WTC11 (cell line): ENCODE measurements at regions not wholly inside any gene's neighbourhood (a gene's known extent, or its start where the extent isn't known, plus 50 kb on each side); places are given as distances from the start of the nearest gene placed in this dataset.

ENCODE experiments used
- ATAC-seq: fragments of 200-7000 bp; cut with Tn5 transposase; 2 replicates; pipeline ENCODE4 v1.10.0; 2021; ENCODE audit warnings: mild to moderate bottlenecking, moderate library complexity
- CTCF ChIA-PET: fragments of 300-600 bp; sonication (Branson Sonifier 250); formaldehyde crosslinking; loops from one replicate; lab custom pipeline; 2021; ENCODE audit warnings: antibody characterized with exemption; lab: Charles Lee
- POLR2A ChIA-PET: fragments of 350-600 bp; sonication (Branson Sonifier 250); formaldehyde crosslinking; loops from one replicate; lab custom pipeline; 2021; ENCODE audit warnings: antibody characterized with exemption; lab: Charles Lee
- DNase-seq: peaks from one replicate; pipeline ENCODE4 v3.0.0; 2021; ENCODE audit warnings: low spot score
- H3K27ac Mint-ChIP-seq: 2 replicates; pipeline ENCODE4 v1.8.0; 2021; ENCODE audit warnings: mixed read lengths
- H3K27me3 Mint-ChIP-seq: 2 replicates; pipeline ENCODE4 v1.8.0; 2021; ENCODE audit warnings: low read depth, mild to moderate bottlenecking, moderate library complexity, mixed read lengths
- H3K36me3 Mint-ChIP-seq: 2 replicates; pipeline ENCODE4 v1.8.0; 2021; ENCODE audit warnings: mixed read lengths
- H3K4me1 Mint-ChIP-seq: 2 replicates; pipeline ENCODE4 v1.8.0; 2022; ENCODE audit warnings: mixed read lengths
- H3K4me3 Mint-ChIP-seq: 2 replicates; pipeline ENCODE4 v1.8.0; 2021; ENCODE audit warnings: mild to moderate bottlenecking, moderate library complexity, mixed read lengths
- H3K9me3 Mint-ChIP-seq: 2 replicates; pipeline ENCODE4 v1.8.0; 2021; ENCODE audit warnings: mixed read lengths
- FOXK1 ChIP-seq: sonication (generic); formaldehyde crosslinking; IDR thresholded peaks from 2 replicates; pipeline ENCODE4 v1.8.0; 2022; ENCODE audit warnings: mild to moderate bottlenecking, moderate library complexity, missing genetic modification reagents
- FOXP1 ChIP-seq: sonication (generic); formaldehyde crosslinking; IDR thresholded peaks from 2 replicates; pipeline ENCODE4 v1.8.0; 2022; ENCODE audit warnings: missing genetic modification reagents, mild to moderate bottlenecking, moderate library complexity, borderline replicate concordance
- GTF2I ChIP-seq: fragments of 250-450 bp; sonication (Bioruptor Pico); conservative IDR thresholded peaks from 2 replicates; pipeline ENCODE4 v1.4.0; 2021; ENCODE audit warnings: mild to moderate bottlenecking
- HMGA2 ChIP-seq: fragments of 250-450 bp; sonication (Bioruptor Pico); IDR thresholded peaks from 2 replicates; pipeline ENCODE4 v1.4.0; 2021; ENCODE audit warnings: mild to moderate bottlenecking, moderate library complexity
- NR1H2 ChIP-seq: sonication (generic); formaldehyde crosslinking; IDR thresholded peaks from 2 replicates; pipeline ENCODE4 v1.9.0; 2021; ENCODE audit warnings: mild to moderate bottlenecking, moderate library complexity, missing genetic modification reagents
- NR3C1 ChIP-seq: sonication (generic); formaldehyde crosslinking; conservative IDR thresholded peaks from 2 replicates; pipeline ENCODE4 v1.8.1; 2023; ENCODE audit warnings: low read depth, mild to moderate bottlenecking, missing genetic modification reagents
- SMAD4 ChIP-seq: sonication (generic); formaldehyde crosslinking; IDR thresholded peaks from 2 replicates; pipeline ENCODE4 v1.8.0; 2022; ENCODE audit warnings: mild to moderate bottlenecking, missing genetic modification reagents
- TF ChIP-seq, protein P1 (sequence below): sonication (generic); formaldehyde crosslinking; IDR thresholded peaks from 2 replicates; pipeline ENCODE4 v1.8.0; 2022; ENCODE audit warnings: mild to moderate bottlenecking, missing genetic modification reagents
- TF ChIP-seq, protein P2 (sequence below): sonication (generic); formaldehyde crosslinking; IDR thresholded peaks from 2 replicates; pipeline ENCODE4 v1.8.1; 2022; ENCODE audit warnings: mild to moderate bottlenecking, moderate library complexity, missing genetic modification reagents
- TF ChIP-seq, protein P3 (sequence below): sonication (generic); formaldehyde crosslinking; IDR thresholded peaks from 2 replicates; pipeline ENCODE4 v1.8.0; 2022; ENCODE audit warnings: mild to moderate bottlenecking, missing genetic modification reagents
- TF ChIP-seq, protein P4 (sequence below): sonication (generic); formaldehyde crosslinking; IDR thresholded peaks from 2 replicates; pipeline ENCODE4 v1.8.0; 2022; ENCODE audit warnings: missing genetic modification reagents
- TF ChIP-seq, protein P5 (sequence below): sonication (generic); formaldehyde crosslinking; IDR thresholded peaks from 2 replicates; pipeline ENCODE4 v1.8.0; 2022; ENCODE audit warnings: mild to moderate bottlenecking, missing genetic modification reagents
- TF ChIP-seq, protein P6 (sequence below): sonication (generic); formaldehyde crosslinking; IDR thresholded peaks from 2 replicates; pipeline ENCODE4 v1.8.1; 2022; ENCODE audit warnings: low read depth, mild to moderate bottlenecking, moderate library complexity, missing genetic modification reagents, borderline replicate concordance
- TF ChIP-seq, protein P7 (sequence below): sonication (generic); formaldehyde crosslinking; IDR thresholded peaks from 2 replicates; pipeline ENCODE4 v1.8.1; 2023; ENCODE audit warnings: mild to moderate bottlenecking, missing genetic modification reagents
- TF ChIP-seq, protein P8 (sequence below): fragments of 250-450 bp; sonication (Bioruptor Pico); IDR thresholded peaks from 2 replicates; pipeline ENCODE4 v1.9.0; 2021; ENCODE audit warnings: mild to moderate bottlenecking

DNA sequence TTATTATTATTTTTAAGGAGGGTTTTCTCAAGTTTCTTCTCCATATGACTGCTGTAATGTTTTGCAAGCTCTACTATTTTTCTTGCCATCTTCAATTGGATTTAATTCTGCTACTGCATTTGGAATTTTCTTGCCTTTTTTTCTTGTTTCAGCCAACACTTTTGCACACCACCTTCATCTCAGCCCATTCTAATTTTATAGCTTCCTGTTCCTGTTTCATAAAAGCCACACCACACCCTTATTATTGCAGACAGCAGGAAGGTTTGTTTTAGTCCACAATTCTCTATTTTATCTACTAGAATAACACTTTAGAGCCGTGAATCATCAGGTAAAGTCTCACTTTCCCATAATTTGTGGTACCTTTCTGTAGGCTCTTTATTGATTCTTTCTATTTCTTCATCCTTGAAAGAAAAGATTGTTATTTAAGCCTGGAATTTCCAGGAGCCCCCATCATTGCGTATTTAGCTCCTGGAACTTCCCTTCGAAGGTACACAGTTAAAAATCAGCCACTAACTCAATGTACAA, 209.3 kb upstream of the TBX20 start:
- Mint-ChIP-seq H3K4me1 (peaks cover 8% of the 10 kb centered on the region), H3K36me3 (0 out of 2 replicates have a peak, but pooled peaks cover 6% of the 10 kb centered on the region), H3K27ac (no peak overlapping the region), H3K27me3 (peaks cover 14% of the 10 kb centered on the region)
- no peak for ATAC-seq
- CTCF ChIA-PET = no interaction called here
- TF ChIP-seq FOXP1 (CRISPR knock-in tag) = no peak
- TF ChIP-seq, all 79 proteins: peak for 0
- peaks cover 12% of the 10 kb centered on the region for H3K9me3 Mint-ChIP-seq
- H3K4me3 Mint-ChIP-seq = no peak overlapping the region
- POLR2A ChIA-PET = no interaction called here
- DNase-seq = no peak

DNA sequence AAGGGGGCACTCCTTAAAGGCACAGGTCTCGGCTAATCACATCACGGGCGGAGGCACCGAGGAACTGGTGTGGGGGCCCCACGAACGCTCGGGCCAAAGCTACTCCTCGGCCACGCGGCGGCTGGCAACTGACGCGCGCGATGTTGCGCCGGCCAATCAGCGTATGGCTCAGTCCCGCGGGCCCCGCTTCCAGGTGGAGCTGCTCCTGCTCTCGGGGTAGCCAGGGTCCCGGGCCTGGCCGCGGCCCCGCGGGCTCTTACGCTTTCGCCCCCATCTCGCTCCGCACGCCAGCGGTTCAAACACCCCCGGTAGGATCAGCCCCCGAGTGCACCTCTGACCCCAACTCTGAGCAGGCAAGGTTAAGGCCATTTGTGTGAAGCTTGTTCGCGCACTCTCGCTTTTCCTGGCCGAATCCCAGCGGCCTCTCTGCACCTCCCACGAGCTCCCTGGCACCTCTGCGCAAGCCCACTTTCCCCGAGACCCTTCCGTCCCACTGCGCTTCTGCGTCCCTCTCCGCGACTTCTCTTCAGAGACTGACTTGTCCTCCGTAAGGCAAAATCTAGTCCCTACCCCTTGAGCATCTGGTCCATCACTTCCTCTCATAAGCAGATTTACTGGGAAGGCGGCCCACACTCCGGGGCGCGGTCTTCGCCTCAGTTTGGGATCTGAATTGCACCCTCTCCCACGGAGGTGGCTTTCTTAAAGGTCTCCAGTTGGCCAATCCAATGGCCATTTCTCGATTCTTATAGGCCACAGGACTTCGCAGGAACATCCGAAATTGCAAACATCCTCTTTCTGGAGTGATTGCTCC, 200.9 kb upstream of the TBX20 start:
- H3K4me1 Mint-ChIP-seq = peaks cover 6% of the 10 kb centered on the region
- H3K4me3 Mint-ChIP-seq = peak overlapping the region; percentile 83
- H3K9me3 Mint-ChIP-seq = peaks cover 30% of the 10 kb centered on the region
- ATAC-seq (peak; percentile 81), DNase-seq (peak; percentile 39)
- 0 out of 2 replicates have a peak, but pooled peaks cover 6% of the 10 kb centered on the region for H3K36me3 Mint-ChIP-seq
- peaks cover 57% of the 10 kb centered on the region for H3K27me3 Mint-ChIP-seq
- POLR2A ChIA-PET = no interaction called here
- CTCF ChIA-PET = interaction anchor here (0.8 to 2.6 kb wide), 7 partner anchors 24 to 206 kb away, joined by 3 to 16 read pairs (median 4); no protein-coding TSS in a partner anchor
- H3K27ac Mint-ChIP-seq = no peak overlapping the region
- TF ChIP-seq SMAD4 (CRISPR knock-in tag) (no peak), FOXK1 (CRISPR knock-in tag) (no peak), GTF2I (no peak), NR3C1 (no peak)
- TF ChIP-seq, protein P1, sequence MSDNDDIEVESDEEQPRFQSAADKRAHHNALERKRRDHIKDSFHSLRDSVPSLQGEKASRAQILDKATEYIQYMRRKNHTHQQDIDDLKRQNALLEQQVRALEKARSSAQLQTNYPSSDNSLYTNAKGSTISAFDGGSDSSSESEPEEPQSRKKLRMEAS (CRISPR knock-in tag) = peak; percentile 77
- TF ChIP-seq, protein P2, sequence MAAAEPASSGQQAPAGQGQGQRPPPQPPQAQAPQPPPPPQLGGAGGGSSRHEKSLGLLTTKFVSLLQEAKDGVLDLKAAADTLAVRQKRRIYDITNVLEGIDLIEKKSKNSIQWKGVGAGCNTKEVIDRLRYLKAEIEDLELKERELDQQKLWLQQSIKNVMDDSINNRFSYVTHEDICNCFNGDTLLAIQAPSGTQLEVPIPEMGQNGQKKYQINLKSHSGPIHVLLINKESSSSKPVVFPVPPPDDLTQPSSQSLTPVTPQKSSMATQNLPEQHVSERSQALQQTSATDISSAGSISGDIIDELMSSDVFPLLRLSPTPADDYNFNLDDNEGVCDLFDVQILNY (CRISPR knock-in tag) = 0 out of 2 replicates have a peak, but pooled peaks have one; percentile 41
- TF ChIP-seq, protein P3, sequence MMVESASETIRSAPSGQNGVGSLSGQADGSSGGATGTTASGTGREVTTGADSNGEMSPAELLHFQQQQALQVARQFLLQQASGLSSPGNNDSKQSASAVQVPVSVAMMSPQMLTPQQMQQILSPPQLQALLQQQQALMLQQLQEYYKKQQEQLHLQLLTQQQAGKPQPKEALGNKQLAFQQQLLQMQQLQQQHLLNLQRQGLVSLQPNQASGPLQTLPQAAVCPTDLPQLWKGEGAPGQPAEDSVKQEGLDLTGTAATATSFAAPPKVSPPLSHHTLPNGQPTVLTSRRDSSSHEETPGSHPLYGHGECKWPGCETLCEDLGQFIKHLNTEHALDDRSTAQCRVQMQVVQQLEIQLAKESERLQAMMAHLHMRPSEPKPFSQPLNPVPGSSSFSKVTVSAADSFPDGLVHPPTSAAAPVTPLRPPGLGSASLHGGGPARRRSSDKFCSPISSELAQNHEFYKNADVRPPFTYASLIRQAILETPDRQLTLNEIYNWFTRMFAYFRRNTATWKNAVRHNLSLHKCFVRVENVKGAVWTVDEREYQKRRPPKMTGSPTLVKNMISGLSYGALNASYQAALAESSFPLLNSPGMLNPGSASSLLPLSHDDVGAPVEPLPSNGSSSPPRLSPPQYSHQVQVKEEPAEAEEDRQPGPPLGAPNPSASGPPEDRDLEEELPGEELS (CRISPR knock-in tag) = 0 out of 2 replicates have a peak, but pooled peaks have one; percentile 47
- TF ChIP-seq, protein P4, sequence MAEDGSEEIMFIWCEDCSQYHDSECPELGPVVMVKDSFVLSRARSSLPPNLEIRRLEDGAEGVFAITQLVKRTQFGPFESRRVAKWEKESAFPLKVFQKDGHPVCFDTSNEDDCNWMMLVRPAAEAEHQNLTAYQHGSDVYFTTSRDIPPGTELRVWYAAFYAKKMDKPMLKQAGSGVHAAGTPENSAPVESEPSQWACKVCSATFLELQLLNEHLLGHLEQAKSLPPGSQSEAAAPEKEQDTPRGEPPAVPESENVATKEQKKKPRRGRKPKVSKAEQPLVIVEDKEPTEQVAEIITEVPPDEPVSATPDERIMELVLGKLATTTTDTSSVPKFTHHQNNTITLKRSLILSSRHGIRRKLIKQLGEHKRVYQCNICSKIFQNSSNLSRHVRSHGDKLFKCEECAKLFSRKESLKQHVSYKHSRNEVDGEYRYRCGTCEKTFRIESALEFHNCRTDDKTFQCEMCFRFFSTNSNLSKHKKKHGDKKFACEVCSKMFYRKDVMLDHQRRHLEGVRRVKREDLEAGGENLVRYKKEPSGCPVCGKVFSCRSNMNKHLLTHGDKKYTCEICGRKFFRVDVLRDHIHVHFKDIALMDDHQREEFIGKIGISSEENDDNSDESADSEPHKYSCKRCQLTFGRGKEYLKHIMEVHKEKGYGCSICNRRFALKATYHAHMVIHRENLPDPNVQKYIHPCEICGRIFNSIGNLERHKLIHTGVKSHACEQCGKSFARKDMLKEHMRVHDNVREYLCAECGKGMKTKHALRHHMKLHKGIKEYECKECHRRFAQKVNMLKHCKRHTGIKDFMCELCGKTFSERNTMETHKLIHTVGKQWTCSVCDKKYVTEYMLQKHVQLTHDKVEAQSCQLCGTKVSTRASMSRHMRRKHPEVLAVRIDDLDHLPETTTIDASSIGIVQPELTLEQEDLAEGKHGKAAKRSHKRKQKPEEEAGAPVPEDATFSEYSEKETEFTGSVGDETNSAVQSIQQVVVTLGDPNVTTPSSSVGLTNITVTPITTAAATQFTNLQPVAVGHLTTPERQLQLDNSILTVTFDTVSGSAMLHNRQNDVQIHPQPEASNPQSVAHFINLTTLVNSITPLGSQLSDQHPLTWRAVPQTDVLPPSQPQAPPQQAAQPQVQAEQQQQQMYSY (CRISPR knock-in tag) = no peak

DNA sequence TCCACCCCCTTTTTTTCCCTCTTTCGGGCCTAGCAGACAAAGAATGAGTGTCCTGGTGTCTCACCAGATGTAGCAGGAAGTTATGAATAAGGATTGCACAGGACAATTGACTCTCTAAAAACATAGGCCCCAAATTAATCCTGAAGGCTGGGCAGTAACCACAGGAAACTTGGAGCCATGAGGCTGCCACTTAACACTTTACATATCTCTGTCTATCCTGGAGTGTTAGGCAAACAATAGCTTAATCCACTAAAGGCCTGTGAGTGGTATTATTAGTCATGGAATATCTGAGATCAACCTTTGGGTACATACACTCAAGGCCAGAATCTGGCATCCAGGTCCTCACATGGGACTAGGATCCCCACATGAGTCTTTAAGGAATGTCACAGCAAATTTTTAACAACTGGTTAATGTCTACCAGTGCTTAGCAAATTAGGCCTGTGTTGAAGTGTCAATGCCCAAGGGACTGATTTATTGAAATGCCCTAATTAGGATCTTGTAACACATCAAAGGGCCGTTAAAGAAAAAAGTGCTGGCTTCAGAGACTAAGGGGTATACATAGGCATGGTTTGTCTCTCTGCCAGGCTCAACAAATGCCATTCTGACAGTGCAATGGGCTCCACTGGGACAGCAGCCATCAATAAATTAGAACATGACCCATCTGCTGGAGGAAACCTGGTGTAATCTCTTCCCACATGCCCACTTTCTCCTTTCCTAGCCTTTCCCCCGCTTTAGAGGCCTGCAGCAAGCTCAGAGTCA, 196.7 kb upstream of the TBX20 start:
- CTCF ChIA-PET = interaction anchor here (0.6 to 0.9 kb wide), 2 partner anchors 20 to 170 kb away, joined by 3 read pairs; no protein-coding TSS in a partner anchor
- Mint-ChIP-seq H3K27me3 (peaks cover 30% of the 10 kb centered on the region), H3K4me1 (peaks cover 6% of the 10 kb centered on the region), H3K27ac (no peak overlapping the region), H3K36me3 (no peaks in the 10 kb centered on the region), H3K4me3 (no peak overlapping the region)
- POLR2A ChIA-PET = no interaction called here
- no peak for TF ChIP-seq NR1H2
- no peak for TF ChIP-seq HMGA2 (CRISPR knock-in tag)
- TF ChIP-seq, protein P5, sequence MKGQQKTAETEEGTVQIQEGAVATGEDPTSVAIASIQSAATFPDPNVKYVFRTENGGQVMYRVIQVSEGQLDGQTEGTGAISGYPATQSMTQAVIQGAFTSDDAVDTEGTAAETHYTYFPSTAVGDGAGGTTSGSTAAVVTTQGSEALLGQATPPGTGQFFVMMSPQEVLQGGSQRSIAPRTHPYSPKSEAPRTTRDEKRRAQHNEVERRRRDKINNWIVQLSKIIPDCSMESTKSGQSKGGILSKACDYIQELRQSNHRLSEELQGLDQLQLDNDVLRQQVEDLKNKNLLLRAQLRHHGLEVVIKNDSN (CRISPR knock-in tag) = no peak
- TF ChIP-seq, protein P6, sequence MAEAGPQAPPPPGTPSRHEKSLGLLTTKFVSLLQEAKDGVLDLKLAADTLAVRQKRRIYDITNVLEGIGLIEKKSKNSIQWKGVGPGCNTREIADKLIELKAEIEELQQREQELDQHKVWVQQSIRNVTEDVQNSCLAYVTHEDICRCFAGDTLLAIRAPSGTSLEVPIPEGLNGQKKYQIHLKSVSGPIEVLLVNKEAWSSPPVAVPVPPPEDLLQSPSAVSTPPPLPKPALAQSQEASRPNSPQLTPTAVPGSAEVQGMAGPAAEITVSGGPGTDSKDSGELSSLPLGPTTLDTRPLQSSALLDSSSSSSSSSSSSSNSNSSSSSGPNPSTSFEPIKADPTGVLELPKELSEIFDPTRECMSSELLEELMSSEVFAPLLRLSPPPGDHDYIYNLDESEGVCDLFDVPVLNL (CRISPR knock-in tag) = no peak
- TF ChIP-seq, protein P7, sequence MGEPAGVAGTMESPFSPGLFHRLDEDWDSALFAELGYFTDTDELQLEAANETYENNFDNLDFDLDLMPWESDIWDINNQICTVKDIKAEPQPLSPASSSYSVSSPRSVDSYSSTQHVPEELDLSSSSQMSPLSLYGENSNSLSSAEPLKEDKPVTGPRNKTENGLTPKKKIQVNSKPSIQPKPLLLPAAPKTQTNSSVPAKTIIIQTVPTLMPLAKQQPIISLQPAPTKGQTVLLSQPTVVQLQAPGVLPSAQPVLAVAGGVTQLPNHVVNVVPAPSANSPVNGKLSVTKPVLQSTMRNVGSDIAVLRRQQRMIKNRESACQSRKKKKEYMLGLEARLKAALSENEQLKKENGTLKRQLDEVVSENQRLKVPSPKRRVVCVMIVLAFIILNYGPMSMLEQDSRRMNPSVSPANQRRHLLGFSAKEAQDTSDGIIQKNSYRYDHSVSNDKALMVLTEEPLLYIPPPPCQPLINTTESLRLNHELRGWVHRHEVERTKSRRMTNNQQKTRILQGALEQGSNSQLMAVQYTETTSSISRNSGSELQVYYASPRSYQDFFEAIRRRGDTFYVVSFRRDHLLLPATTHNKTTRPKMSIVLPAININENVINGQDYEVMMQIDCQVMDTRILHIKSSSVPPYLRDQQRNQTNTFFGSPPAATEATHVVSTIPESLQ (CRISPR knock-in tag) = no peak
- TF ChIP-seq, protein P8, sequence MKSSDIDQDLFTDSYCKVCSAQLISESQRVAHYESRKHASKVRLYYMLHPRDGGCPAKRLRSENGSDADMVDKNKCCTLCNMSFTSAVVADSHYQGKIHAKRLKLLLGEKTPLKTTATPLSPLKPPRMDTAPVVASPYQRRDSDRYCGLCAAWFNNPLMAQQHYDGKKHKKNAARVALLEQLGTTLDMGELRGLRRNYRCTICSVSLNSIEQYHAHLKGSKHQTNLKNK (CRISPR knock-in tag) = no peak
- TF ChIP-seq, all 79 proteins: peak for 0
- DNase-seq (no peak), ATAC-seq (no peak)
- H3K9me3 Mint-ChIP-seq = no peaks in the 10 kb centered on the region
